ENCODE measurements at regions not wholly inside any gene's neighbourhood (a gene's known extent, or its start where the extent isn't known, plus 50 kb on each side); places are given as distances from the start of the nearest gene placed in this dataset.

GRCh38 chr17:6941989-6942388, 53.9 kb upstream of the ALOX12 start:
- TF ChIP-seq POLR2A (IDR thresholded peaks at IDR 0.05; ENCODE audit: extremely low read depth, insufficient read length) (no peak), CTCF (IDR thresholded peaks at IDR 0.05; ENCODE audit: low read depth, low read length) (no peak), MAX (IDR thresholded peaks at IDR 0.05; ENCODE audit: low read depth, low read length) (no peak)
